ENCODE measurements at regions not wholly inside any gene's neighbourhood (a gene's known extent, or its start where the extent isn't known, plus 50 kb on each side); places are given as distances from the start of the nearest gene placed in this dataset.
"Not testable (repeated sequence)": the region's sequence is repeated elsewhere in the genome, so short reads cannot be mapped to it uniquely, and the experiment has no call there.

GRCh38 chrX:7514871-7515599 lies 327.9 kb upstream of the VCX start:
- no peak for DNase-seq

DNA sequence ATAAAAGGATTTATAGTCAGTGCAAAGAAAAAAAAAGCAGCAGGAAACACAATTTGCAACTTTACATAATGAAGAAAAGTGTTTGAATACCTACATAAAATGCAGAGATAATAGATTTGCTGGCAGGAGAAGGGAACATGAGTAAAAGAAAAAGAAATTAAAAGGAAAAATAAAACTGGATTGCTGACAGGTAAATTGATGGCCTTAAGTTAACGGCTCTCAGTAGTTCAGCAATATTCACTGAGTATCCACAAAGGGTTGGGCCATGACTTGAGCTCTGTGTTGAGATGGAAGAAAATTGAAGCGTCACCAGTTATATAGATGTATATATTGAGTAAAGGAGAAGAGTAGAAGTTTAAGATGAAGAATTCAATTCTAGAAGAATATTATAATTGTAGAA lies 330.1 kb upstream of the VCX start:
- DNase-seq = no peak

DNA sequence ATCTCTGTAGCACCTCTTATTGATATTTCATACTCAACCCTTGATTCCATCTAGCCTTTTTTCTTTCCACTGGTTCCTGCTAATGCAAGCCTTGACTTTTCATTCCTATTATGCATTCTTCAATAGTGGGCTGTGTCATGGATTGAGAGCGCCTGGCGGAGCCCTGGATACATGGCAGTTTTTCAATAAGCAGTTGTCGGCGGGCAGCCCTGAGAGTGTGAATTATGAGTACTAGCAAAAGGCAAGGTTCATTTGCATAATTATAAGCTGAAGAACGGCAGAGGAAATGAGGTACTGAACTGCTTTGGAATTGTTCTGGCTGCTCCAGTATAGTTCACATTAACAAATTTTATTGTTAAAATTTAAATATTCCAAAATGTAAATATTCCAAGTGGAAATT lies 339.7 kb upstream of the VCX start:
- DNase-seq = no peak

- no peak for DNase-seq
These were observed 342.6 kb upstream of the VCX start for GRCh38 chrX:7500386-7500785.

- DNase-seq = no peak
These were observed 338.6 kb upstream of the PUDP start for GRCh38 chrX:7486505-7486904.

GRCh38 chrX:7485061-7485460 lies 337.1 kb upstream of the PUDP start:
- no peak for DNase-seq

- no peak for DNase-seq
These were observed 332.8 kb upstream of the PUDP start for GRCh38 chrX:7480721-7481120.

DNA sequence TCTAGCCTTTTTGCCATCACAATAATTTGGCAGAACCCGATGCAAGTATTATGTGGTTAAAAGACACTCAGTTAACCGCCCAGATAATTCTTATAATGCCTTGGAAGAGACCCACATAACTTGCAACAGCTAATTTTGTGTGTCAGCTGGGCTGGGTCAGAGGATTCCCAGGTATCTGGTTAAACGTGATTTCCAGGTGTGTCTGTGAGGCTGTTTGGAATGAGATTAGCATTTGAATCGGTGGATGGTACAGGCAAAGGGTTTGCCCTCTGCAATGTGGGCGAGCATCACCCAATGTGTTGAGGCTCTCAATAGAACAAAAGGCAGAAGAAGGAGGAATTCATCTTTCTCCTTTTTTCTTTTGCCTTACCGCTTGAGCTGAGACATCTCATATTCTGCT lies 314.2 kb upstream of the PUDP start:
- DNase-seq = no peak

GRCh38 chrX:7461051-7461450 lies 313.1 kb upstream of the PUDP start:
- DNase-seq = not testable (repeated sequence)

- no peak for DNase-seq
These were observed 300.0 kb upstream of the PUDP start for GRCh38 chrX:7447801-7448499.

DNA sequence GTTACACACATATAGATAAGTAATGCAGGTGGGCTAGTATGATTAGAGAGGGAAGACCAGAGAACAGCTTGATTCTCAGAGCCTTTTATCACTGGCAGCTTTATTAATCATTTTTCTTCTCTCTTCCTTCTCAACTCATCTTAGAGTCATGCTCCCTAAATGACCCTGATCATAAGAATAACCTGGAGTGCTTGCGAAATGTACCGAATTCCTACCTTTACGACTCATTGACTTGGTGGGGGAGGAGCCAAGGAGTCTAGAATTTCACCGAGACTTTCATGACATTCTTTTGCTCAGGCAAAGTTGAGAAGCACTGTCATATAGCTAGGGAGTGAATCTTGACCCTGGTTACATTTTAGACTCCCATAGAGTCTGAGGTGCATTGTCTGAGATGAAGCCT lies 298.9 kb upstream of the PUDP start:
- DNase-seq = no peak

GRCh38 chrX:7444967-7445366 lies 297.0 kb upstream of the PUDP start:
- DNase-seq = no peak

DNA sequence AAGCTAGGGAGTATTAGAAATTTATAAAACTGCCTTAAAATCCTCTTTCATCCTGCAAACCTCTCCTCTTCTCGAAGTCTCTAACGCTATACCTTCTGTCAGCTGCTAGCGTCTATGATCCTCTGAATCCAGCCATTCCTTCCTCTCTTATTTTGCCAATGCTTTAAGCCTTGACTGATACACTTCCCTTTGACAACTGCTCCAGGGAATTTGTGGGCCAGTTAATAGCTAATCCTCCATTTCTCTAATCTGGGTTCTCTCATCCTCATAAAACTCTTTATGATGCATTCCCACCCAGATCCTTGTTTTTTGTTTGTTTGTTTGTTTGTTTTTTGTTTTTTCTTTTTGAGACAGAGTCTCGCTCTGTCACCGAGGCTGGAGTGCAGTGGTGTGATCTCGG lies 293.6 kb upstream of the PUDP start:
- no peak for DNase-seq

DNA sequence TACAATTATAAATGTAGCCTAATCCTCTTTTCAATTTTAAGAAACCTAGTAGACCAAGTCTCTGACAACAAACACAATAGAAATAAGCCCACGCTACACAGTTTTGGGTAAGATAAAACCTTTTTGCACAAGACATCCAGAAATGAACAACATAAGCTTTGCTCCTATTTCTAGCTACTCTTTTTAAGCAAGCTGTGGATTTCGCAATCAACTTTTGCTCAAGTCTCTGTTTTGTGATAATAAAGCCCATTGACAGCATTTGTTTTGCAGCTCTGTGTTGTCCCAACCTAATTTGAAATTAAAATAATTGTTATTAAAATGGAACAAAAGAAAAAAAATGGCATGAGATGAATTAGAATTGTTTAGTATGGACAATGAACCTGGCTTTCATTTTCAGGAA lies 287.9 kb upstream of the PUDP start:
- DNase-seq = no peak

DNA sequence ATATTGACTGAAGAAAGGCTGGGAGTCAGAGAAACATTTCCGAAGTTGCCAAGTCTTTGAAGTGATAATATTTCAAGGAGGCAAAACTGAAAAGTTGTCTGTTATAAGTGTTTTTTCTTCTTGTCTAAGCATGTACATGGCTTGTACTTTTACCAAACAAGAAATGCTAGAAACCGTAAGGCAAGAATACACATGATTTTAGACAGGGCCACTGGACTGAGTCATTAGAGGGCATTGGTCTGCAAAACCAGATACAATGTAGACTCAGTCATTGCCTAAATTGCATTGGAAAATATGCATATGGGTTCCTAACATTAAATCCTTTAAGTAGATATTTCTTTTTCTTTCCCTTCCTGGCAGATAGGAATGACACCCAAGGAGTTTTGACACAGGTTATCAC lies 284.9 kb upstream of the PUDP start:
- DNase-seq = no peak

DNA sequence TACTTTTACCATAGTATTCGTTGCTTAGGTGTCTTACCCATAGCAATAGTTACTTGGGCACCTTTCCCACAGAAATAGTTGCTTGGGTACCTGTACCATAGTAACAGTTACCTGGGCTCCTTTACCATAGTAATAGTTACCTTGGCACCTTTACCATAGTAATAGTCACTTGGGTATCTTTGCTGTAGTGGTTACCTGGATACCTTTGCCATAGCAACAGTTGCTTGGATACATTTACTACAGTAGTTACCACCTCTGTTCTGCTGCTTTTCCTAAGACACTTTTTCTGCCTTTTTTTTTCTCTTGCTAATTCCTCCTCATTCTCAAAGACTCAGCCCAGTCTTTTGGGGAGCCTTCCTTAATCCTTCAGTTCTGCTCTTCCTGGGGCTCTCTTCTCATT lies 272.8 kb upstream of the PUDP start:
- no peak for DNase-seq

GRCh38 chrX:7414753-7415152 lies 266.8 kb upstream of the PUDP start:
- no peak for DNase-seq

- DNase-seq = no peak
These were observed 264.9 kb upstream of the PUDP start for GRCh38 chrX:7412840-7413239.

DNA sequence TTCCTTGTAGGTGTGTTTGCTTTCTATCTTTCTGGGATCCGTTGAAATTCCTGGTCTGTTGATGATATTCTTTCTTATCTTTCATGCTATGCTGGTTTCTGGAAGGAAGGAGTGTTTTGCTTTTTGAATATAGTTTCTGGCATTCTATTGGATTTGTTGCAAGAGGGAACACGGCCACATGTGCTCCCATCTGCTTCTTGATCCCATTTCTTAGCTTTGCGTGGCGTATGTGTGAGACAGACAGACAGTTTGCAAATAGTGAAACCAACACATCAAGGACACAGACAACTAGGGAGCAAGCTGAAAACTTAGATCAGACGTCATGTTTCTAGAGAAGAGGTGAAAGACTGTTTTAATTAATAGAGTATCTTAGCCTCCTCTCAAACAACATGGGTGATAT lies 261.9 kb upstream of the PUDP start:
- no peak for DNase-seq

- DNase-seq = no peak
These were observed 251.4 kb upstream of the PUDP start for GRCh38 chrX:7399373-7399772.

GRCh38 chrX:7390441-7390840 lies 242.5 kb upstream of the PUDP start:
- no peak for DNase-seq

- no peak for DNase-seq
These were observed 241.6 kb upstream of the PUDP start for GRCh38 chrX:7389576-7389975.

- DNase-seq = no peak
These were observed 237.2 kb upstream of the PUDP start for GRCh38 chrX:7385131-7385530.

DNA sequence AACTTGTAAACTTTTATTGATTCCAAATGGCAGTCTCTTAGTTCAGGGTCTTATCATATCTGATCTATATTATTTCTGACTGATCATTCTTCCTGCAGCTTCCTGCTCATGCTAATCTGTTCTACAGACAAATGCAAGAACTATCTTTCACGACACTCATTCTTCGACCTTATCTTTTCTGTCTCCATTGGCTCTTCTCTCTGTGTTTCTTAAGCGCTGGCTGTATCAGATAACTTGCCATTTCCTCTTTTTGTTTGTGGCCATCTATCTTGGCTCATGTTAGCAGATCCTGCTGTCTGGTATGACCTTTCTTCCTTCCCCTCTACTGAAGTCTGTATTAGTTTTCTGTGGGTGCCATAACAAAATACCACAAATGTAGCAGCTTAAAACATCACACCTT lies 230.5 kb upstream of the PUDP start:
- no peak for DNase-seq

Data from NCI-H774 (cell line).